ENCODE measurements at regions not wholly inside any gene's neighbourhood (a gene's known extent, or its start where the extent isn't known, plus 50 kb on each side); places are given as distances from the start of the nearest gene placed in this dataset.

DNA sequence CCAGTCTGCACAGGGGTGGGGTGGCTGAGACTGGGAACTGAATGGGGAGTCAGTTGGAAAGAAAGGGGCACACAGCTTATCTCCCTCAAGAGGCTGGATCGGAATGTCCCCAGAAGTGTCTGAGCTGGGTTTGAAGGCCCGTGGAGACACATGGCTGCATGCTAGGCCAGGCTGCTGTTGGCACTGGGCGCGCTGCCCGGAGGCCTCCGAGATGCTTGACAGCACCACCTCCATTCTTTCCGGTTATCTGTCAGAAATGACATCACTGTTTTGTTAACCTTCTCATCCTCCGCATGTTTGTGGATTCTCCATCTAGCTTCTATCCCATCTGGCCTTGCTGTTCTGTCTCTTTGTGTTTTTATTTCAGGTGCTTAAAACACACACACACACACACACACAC, 85.5 kb downstream of the APIP start:
- Histone ChIP-seq H3K4me1 (no peaks in the 10 kb centered on the region), H3K9me3 (no peaks in the 10 kb centered on the region), H3K4me3 (no peak overlapping the region), H3K27me3 (ENCODE audit: insufficient read depth in 3 of 3, low read length in 2 of 3) (no peaks in the 10 kb centered on the region), H3K36me3 (ENCODE audit: insufficient read depth in 1 of 2, low read depth in 1 of 2) (no peaks in the 10 kb centered on the region), H3K27ac (no peak overlapping the region)
- TF ChIP-seq, protein P1, sequence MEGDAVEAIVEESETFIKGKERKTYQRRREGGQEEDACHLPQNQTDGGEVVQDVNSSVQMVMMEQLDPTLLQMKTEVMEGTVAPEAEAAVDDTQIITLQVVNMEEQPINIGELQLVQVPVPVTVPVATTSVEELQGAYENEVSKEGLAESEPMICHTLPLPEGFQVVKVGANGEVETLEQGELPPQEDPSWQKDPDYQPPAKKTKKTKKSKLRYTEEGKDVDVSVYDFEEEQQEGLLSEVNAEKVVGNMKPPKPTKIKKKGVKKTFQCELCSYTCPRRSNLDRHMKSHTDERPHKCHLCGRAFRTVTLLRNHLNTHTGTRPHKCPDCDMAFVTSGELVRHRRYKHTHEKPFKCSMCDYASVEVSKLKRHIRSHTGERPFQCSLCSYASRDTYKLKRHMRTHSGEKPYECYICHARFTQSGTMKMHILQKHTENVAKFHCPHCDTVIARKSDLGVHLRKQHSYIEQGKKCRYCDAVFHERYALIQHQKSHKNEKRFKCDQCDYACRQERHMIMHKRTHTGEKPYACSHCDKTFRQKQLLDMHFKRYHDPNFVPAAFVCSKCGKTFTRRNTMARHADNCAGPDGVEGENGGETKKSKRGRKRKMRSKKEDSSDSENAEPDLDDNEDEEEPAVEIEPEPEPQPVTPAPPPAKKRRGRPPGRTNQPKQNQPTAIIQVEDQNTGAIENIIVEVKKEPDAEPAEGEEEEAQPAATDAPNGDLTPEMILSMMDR (IDR thresholded peaks at IDR 0.05) = no peak
- WGBS, 3 donors = 49 to 66% (median 59%) methylated on average over 8 of the region's 8 CpGs
- intact Hi-C loops (cut with DNase I) = no loop called here
- ATAC-seq (no peak), DNase-seq (no peak)

DNA sequence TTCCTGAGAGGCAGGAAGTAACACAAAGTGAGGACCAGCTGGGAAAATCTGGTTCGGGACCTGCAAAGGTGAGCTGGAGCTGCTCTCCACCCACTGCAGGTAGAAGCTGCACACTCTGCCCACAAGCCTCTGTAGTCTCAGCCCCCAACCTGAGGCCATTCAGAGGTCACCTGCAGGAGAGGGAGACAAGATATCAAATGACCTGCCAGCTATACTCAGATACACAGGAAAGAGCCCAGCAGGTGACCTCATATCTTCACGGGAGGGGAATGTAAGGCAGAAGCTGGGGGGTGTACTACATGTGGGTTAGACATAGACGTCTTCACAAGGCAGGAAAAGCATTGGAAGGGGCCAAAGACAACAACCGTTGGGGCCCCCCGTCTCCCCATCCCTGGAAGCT, 86.1 kb downstream of the APIP start:
- ATAC-seq (no peak), DNase-seq (no peak)
- TF ChIP-seq, protein P1 (IDR thresholded peaks at IDR 0.05) = no peak
- Histone ChIP-seq H3K36me3 (ENCODE audit: insufficient read depth in 1 of 2, low read depth in 1 of 2) (no peaks in the 10 kb centered on the region), H3K4me3 (no peak overlapping the region), H3K27ac (no peak overlapping the region), H3K9me3 (no peaks in the 10 kb centered on the region), H3K27me3 (ENCODE audit: insufficient read depth in 3 of 3, low read length in 2 of 3) (no peaks in the 10 kb centered on the region), H3K4me1 (no peaks in the 10 kb centered on the region)
- WGBS, 3 donors = 43 to 44% (median 44%) methylated on average over 5 of the region's 5 CpGs
- intact Hi-C loops (cut with DNase I) = no loop called here

DNA sequence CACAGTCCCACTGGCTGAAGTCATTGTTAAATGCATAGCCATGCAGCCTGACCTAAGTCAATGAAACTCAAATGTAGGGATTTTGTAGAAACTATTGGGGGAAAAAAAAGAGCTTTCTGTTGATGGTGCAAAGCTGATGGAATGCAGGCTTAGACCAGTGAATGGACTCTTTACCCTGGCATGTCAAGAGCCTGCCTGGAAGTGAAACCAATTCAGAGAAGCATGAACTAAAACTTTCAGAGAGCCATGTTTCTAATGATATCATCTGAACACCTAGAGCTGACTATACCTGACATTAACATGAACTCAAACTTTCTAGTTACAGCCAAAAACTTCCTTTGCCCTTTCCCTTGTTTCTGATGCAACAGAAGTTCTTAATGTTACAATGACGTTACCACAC, 89.0 kb downstream of the APIP start:
- intact Hi-C loops (cut with DNase I) = no loop called here
- no peaks in the 10 kb centered on the region for H3K27me3 ChIP-seq (ENCODE audit: insufficient read depth in 3 of 3, low read length in 2 of 3)
- 89 to 100% (median 95%) methylated on average over 1 of the region's 1 CpG for WGBS, 3 donors
- H3K27ac ChIP-seq = no peak overlapping the region
- TF ChIP-seq, protein P1 (IDR thresholded peaks at IDR 0.05) = no peak
- ATAC-seq = no peak
- DNase-seq = no peak
- no peaks in the 10 kb centered on the region for H3K4me1 ChIP-seq
- H3K4me3 ChIP-seq = no peak overlapping the region
- H3K9me3 ChIP-seq = no peaks in the 10 kb centered on the region
- no peaks in the 10 kb centered on the region for H3K36me3 ChIP-seq (ENCODE audit: insufficient read depth in 1 of 2, low read depth in 1 of 2)

- Histone ChIP-seq H3K4me1 (no peaks in the 10 kb centered on the region), H3K4me3 (no peak overlapping the region), H3K27me3 (ENCODE audit: insufficient read depth in 3 of 3, low read length in 2 of 3) (no peaks in the 10 kb centered on the region), H3K9me3 (no peaks in the 10 kb centered on the region), H3K27ac (no peak overlapping the region), H3K36me3 (ENCODE audit: insufficient read depth in 1 of 2, low read depth in 1 of 2) (no peaks in the 10 kb centered on the region)
- no peak for ATAC-seq
- TF ChIP-seq, protein P1 (IDR thresholded peaks at IDR 0.05) = no peak
- no peak for DNase-seq
- 13 to 55% (median 28%) methylated on average over 1 of the region's 1 CpG for WGBS, 3 donors
- intact Hi-C loops (cut with DNase I) = no loop called here
These were observed 89.8 kb downstream of the APIP start for GRCh38 chr11:34826384-34826726.

DNA sequence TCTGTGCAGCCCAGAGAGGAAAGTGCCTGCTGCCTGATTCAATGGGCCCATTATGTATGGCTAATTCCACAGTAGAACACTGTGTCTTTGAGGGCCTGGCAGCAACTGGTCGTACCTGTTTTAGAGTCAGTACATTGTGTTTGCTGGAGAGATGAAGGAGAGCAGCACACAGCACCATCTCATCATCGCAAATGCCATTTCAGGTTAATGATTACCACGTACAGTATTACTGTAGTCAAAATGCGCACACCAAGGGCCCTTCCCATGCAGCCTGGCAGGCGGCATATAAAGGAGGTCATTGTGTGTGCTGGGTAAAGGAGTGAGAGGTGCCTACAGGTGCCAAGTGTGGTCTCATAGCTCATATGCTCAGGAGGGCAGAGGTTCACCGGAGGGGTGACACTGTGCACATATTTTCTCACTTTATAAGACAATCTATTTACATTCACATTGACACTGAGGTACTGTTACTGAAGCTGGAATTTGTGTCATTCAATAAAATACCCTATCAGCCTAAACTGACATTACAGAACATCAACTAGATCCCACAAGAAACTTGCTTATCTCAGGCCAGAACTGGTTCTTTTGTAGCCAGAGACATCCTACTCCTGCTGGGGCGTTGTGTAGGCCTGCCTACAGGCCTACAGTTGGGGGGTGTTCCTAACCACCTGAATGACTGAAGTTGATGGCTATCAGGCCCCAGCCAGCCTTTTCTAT, 90.4 kb downstream of the APIP start:
- DNase-seq (no peak), ATAC-seq (no peak)
- intact Hi-C loops (cut with DNase I) = no loop called here
- no peak overlapping the region for H3K4me3 ChIP-seq
- H3K9me3 ChIP-seq = no peaks in the 10 kb centered on the region
- no peaks in the 10 kb centered on the region for H3K36me3 ChIP-seq (ENCODE audit: insufficient read depth in 1 of 2, low read depth in 1 of 2)
- WGBS, 3 donors = 88 to 94% (median 91%) methylated on average over 7 of the region's 7 CpGs
- H3K27me3 ChIP-seq (ENCODE audit: insufficient read depth in 3 of 3, low read length in 2 of 3) = no peaks in the 10 kb centered on the region
- H3K27ac ChIP-seq = no peak overlapping the region
- TF ChIP-seq, protein P1 (IDR thresholded peaks at IDR 0.05) = no peak
- H3K4me1 ChIP-seq = no peaks in the 10 kb centered on the region

All from psoas muscle (tissue), 7 donors.